SJSA1 (cell line): ENCODE measurements at regions not wholly inside any gene's neighbourhood (a gene's known extent, or its start where the extent isn't known, plus 50 kb on each side); places are given as distances from the start of the nearest gene placed in this dataset.
A peak's percentile ranks its signal among the peaks of the same experiment; 100 is the strongest.
"Not testable (repeated sequence)": the region's sequence is repeated elsewhere in the genome, so short reads cannot be mapped to it uniquely, and the experiment has no call there.

ENCODE experiments used
- DNase-seq, 2 experiments: peaks; one replicate each; pipeline ENCODE4 v3.0.0-alpha.2; 2015 to 2020; ENCODE audit warnings: low spot score in 2 of 2, low read depth in 1 of 2
- H3K27ac ChIP-seq: fragments of 250-450 bp; sonication (Bioruptor Pico); 2 replicates; pipeline ENCODE4 v1.5.1; 2020; ENCODE audit warnings: mild to moderate bottlenecking, moderate library complexity
- H3K27me3 ChIP-seq: fragments of 250-450 bp; sonication (Bioruptor Pico); replicated peaks from 2 replicates; pipeline ENCODE4 v1.5.1; 2020; ENCODE audit warnings: mild to moderate bottlenecking, moderate library complexity
- H3K36me3 ChIP-seq: fragments of 250-450 bp; sonication (Bioruptor Pico); 2 replicates; pipeline ENCODE4 v1.5.1; 2020; ENCODE audit warnings: mild to moderate bottlenecking
- H3K4me1 ChIP-seq: fragments of 250-450 bp; sonication (Bioruptor Pico); replicated peaks from 2 replicates; pipeline ENCODE4 v1.6.1; 2021; ENCODE audit warnings: mild to moderate bottlenecking
- H3K4me3 ChIP-seq: fragments of 250-450 bp; sonication (Bioruptor Pico); 2 replicates; pipeline ENCODE4 v1.5.1; 2020; ENCODE audit warnings: mild to moderate bottlenecking
- H3K9me3 ChIP-seq: fragments of 250-450 bp; sonication (Bioruptor Pico); replicated peaks from 2 replicates; pipeline ENCODE4 v1.5.1; 2020; ENCODE audit warnings: mild to moderate bottlenecking

DNA sequence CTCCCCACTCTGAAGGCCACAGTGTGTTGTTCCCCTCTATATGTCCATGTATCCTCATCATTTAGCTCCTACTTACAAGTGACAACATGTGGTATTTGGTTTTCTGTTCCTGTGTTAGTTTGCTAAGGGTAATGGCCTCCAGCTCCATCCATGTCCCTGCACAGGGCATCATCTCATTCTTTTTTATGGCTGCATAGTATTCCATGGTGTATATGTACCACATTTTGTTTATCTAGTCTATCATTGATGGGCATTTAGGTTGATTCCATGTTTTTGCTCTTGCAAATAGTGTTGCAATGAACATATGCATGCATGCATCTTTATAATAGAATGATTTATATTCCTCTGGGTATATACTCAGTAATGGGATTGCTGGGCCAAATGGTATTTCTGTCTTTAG is 135.8 kb upstream of the ELL2 start:
- not testable (repeated sequence) for DNase-seq, H3K27ac ChIP-seq, H3K36me3 ChIP-seq, H3K4me3 ChIP-seq, H3K9me3 ChIP-seq, H3K4me1 ChIP-seq, H3K27me3 ChIP-seq

DNA sequence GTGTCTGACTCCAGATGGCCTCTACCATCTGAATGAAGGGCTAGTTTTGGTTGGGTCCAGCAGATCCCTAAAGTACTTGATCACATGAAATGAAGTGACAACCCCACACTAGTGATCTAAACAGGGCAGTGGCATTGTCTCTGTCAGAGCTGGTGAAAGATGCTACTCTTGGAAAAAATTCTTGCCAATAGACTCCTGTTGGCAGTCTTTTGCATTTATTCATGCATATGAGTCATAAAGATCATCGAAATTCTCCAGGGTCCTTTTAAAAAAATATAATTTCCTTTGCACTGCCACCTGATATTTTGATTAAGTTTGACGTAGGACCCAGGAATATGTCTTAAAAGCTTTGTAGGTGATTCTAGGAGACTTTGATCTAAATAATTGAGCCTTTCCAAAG is 135.1 kb upstream of the ELL2 start:
- DNase-seq, result no peak
- Histone ChIP-seq H3K27me3 (no peaks in the 10 kb centered on the region), H3K4me1 (peaks cover 3% of the 10 kb centered on the region; the same call in 1 of the 2 replicates), H3K4me3 (no peak overlapping the region), H3K27ac (no peak overlapping the region), H3K9me3 (no peaks in the 10 kb centered on the region), H3K36me3 (no peaks in the 10 kb centered on the region)

GRCh38 chr5:96094904-96095303 is 133.3 kb upstream of the ELL2 start:
- no peaks in the 10 kb centered on the region for H3K27me3 ChIP-seq
- DNase-seq, result no peak
- no peak overlapping the region for H3K27ac ChIP-seq
- no peak overlapping the region for H3K4me3 ChIP-seq
- peaks cover 3% of the 10 kb centered on the region; the same call in 1 of the 2 replicates for H3K4me1 ChIP-seq
- H3K36me3 ChIP-seq, result no peaks in the 10 kb centered on the region
- H3K9me3 ChIP-seq, result no peaks in the 10 kb centered on the region

DNA sequence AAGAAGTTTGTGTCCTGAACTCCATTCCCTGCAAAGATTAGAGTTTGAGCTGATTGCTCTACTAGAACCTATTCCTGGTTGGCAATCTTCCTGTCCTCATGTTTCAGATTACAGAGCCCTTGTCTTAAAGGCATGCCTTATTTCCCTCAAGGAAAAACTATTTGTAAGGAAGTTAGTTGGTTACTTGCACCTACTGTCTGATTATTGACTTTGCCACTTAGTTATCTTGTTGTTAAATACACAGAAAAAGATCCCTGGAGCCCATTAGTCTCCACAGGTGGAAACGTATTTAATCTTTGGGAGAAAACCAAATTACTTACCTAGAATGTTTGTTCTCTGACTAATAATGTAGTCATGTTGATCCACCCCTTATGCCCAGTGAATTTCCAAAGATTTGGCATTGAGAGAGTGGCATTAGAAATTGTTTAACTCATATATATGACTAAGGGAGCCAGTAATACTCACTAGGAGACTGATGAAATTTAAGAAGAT is 132.3 kb upstream of the ELL2 start:
- DNase-seq, result no peak
- Histone ChIP-seq H3K27me3 (no peaks in the 10 kb centered on the region), H3K27ac (no peak overlapping the region), H3K9me3 (no peaks in the 10 kb centered on the region), H3K4me3 (no peak overlapping the region), H3K36me3 (no peaks in the 10 kb centered on the region), H3K4me1 (peaks cover 3% of the 10 kb centered on the region; the same call in 1 of the 2 replicates)

- H3K36me3 ChIP-seq, result no peaks in the 10 kb centered on the region
- H3K9me3 ChIP-seq, result no peaks in the 10 kb centered on the region
- no peak for DNase-seq
- H3K27ac ChIP-seq, result no peak overlapping the region
- H3K4me3 ChIP-seq, result no peak overlapping the region
- peaks cover 3% of the 10 kb centered on the region; the same call in 1 of the 2 replicates for H3K4me1 ChIP-seq
- no peaks in the 10 kb centered on the region for H3K27me3 ChIP-seq
These were observed 131.7 kb upstream of the ELL2 start for GRCh38 chr5:96093340-96093739.

DNA sequence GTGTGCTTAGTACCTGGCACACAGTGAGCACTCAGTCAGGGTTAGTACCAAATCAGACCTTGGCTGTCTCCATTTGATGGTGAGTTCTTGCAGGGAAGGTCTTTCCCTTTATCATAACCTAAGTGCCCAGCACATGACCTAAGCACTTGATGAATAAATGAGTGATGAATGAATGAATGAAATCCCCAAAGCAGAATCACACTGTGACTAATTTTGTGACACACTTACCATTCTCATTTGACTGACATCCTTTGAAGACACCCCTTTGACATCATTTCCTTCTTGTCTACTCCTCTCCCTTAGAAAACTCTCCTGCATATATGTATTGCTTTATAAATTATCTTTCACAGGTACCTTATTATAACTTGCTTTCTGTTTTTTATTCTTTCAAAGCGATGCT is 130.2 kb upstream of the ELL2 start:
- H3K27me3 ChIP-seq, result no peaks in the 10 kb centered on the region
- peaks cover 3% of the 10 kb centered on the region; the same call in 1 of the 2 replicates for H3K4me1 ChIP-seq
- H3K27ac ChIP-seq, result no peak overlapping the region
- no peak for DNase-seq
- no peaks in the 10 kb centered on the region for H3K9me3 ChIP-seq
- no peaks in the 10 kb centered on the region for H3K36me3 ChIP-seq
- no peak overlapping the region for H3K4me3 ChIP-seq

DNA sequence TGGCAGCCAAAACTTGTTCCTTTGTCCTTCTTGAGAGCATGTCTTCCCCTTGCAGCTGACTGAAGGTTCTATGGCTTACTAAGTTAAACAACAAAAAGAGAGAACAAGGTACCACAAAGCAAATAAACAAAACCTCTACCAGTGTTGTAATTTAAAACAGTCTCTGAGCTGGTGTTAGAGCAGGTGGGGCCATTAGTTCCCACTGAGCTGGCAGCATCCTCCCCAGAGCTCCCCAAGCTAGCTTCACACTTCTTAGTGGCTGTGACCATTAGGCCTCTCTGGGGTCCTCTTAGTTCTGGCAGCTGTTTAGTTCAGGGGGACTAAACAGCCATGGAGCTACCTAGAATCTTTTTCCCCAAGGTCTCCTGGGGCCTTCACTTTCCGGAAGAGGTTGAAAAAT is 128.6 kb upstream of the ELL2 start:
- no peaks in the 10 kb centered on the region for H3K36me3 ChIP-seq
- H3K27me3 ChIP-seq, result no peaks in the 10 kb centered on the region
- peaks cover 6% of the 10 kb centered on the region; the same call in 1 of the 2 replicates for H3K4me1 ChIP-seq
- H3K27ac ChIP-seq, result no peak overlapping the region
- H3K4me3 ChIP-seq, result no peak overlapping the region
- no peak for DNase-seq
- H3K9me3 ChIP-seq, result no peaks in the 10 kb centered on the region

DNA sequence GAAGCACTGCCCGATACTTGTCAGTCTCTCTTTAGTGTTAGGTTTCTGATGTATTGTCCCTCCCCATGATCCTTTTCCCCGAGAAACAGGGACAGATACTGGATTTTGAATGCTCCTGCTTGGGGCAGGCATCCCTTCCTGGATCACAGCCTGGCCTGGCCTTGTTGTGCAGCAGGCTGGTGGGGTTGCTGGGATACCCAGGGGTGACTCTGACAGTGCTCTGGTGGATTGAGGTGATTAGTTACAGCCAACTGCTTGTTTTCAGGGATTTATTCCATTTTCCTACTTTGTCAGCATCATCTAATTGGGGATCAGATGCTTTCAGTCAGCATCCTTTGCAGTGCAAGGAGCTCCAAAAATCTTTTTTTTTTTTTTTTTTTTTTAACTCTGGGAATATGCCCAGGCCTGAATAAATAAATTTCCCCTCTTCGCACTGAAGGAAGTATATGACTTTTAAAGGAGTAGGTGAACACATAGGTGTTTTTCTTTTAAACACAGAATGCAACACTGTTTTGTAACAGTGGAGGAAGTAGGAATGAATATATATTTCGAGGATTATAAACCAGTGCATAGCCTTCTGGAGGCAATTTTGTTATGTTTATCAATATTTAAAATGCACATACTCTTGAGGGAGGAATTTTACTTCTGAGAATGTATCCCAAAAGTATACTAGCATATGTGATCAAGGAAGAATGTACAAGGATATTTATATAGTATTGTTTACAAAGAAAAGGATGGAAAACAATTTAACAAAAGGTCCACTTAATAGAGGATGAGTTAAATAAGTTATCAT is 127.3 kb upstream of the ELL2 start:
- Histone ChIP-seq H3K9me3 (no peaks in the 10 kb centered on the region), H3K4me3 (no peak overlapping the region), H3K27me3 (no peaks in the 10 kb centered on the region), H3K36me3 (no peaks in the 10 kb centered on the region), H3K4me1 (peaks cover 6% of the 10 kb centered on the region; the same call in 1 of the 2 replicates), H3K27ac (no peak overlapping the region)
- no peak for DNase-seq

- H3K27ac ChIP-seq, result no peak overlapping the region
- H3K4me1 ChIP-seq, result peaks cover 4% of the 10 kb centered on the region; the same call in 1 of the 2 replicates
- no peaks in the 10 kb centered on the region for H3K36me3 ChIP-seq
- H3K4me3 ChIP-seq, result no peak overlapping the region
- H3K9me3 ChIP-seq, result no peaks in the 10 kb centered on the region
- H3K27me3 ChIP-seq, result no peaks in the 10 kb centered on the region
- no peak for DNase-seq
These were observed 126.3 kb upstream of the ELL2 start for GRCh38 chr5:96087939-96088338.

DNA sequence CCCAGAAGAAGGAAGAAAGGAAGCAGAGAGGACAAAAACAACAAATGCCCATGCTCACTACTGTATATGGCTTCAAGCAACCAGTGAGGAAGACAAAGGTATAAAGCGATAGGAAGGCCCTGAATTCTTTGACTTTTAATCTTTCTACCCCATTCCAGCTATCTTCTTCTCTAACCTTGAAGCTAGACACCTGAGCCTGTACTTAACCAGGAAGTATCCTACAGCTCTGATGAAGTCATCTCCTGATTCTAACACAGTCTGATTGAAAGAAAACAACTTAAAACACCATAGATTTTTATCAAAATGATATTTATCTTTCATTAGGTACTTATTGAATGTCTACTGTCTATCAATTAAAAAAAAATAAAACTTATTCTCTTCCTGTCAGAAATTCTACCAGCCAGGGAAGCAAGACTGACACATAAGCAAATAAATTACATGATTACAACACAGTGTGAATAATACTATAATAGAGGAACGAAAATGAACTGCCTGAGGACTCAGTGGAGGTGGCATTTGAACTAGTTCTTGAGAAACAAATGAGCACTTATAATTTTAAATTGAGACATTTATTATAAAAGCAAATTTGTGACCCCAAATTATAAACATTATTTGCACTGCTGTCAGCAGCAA is 123.3 kb upstream of the ELL2 start:
- Histone ChIP-seq H3K36me3 (no peaks in the 10 kb centered on the region), H3K4me3 (no peak overlapping the region), H3K27ac (no peak overlapping the region), H3K9me3 (no peaks in the 10 kb centered on the region), H3K27me3 (no peaks in the 10 kb centered on the region), H3K4me1 (peaks cover 9% of the 10 kb centered on the region)
- no peak for DNase-seq

DNA sequence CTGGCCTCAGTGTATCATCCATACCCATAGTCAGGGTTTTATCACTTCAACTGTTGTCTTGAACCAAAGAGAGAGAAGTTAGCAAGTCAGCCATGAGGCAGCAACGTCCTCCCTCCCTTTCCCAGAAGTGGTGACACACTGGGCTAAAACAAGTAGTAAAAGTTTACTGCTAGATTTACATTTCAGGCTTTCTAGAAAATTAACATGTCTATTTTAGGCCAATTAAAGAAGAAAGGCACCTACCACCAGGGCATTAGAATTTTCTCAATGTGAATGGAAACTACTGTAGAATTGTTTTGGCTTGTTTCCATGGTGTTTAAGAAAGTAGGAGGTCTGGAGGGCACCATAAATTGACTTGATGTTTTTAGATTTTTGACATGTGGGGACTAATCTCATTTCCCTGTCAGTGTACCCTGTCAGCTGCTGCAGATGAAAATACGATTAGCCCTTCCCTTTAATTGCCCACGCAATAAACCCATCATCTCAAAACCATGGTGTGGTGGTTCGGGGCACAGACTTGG is 121.8 kb upstream of the ELL2 start:
- no peak for DNase-seq
- no peaks in the 10 kb centered on the region for H3K9me3 ChIP-seq
- H3K4me1 ChIP-seq, result peaks cover 22% of the 10 kb centered on the region
- no peaks in the 10 kb centered on the region for H3K36me3 ChIP-seq
- H3K4me3 ChIP-seq, result no peak overlapping the region
- H3K27me3 ChIP-seq, result no peaks in the 10 kb centered on the region
- H3K27ac ChIP-seq, result no peak overlapping the region

DNA sequence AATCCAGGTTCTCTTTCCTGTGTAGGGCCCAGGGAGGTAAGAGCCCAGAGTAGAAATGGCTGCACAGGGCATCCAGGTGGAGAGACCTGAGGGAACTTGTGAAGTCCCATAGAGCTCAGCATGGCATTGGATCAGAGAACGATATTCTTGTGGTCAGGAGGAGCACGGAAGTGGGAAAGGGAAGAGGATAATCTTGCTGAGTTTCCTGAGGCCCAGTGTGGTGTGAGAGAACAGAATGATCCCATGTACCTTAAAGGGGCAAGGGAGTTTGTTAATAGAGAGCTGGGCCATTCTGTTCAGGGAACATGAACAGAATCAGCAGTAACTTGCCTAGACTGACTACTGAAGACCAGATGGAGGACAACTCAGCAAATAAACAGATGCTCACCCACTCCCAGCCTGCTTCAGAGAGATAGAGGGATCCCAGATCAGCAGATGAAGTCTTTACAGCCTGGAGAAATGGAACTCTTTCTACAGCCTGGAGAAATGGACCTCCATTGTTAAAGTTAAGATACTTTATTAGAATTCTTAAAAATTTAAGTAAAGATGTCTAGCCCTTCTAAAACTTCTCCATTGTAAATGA is 119.7 kb upstream of the ELL2 start:
- Histone ChIP-seq H3K4me1 (peaks cover 24% of the 10 kb centered on the region), H3K36me3 (no peaks in the 10 kb centered on the region), H3K27ac (no peak overlapping the region), H3K27me3 (no peaks in the 10 kb centered on the region), H3K9me3 (no peaks in the 10 kb centered on the region), H3K4me3 (no peak overlapping the region)
- no peak for DNase-seq

DNA sequence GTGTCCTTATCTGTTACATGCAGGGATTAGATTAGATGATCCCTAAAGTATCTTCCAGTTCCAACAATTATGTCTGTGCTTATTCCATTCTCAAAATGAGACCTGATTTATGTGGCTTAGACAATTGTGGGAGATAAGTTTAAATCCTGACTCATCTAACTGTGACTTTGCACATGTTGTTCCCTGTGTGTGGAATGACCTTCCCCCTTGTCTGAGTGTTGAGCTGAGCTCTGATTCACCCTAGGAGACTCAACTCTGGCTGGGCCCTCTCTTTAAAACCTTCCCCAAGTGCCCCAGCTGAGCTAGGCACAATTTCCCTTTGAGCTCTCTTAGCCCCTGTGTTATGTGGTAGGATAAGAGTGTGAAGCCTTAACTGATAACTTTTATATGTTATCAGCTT is 118.9 kb upstream of the ELL2 start:
- no peak for DNase-seq
- Histone ChIP-seq H3K27me3 (no peaks in the 10 kb centered on the region), H3K36me3 (no peaks in the 10 kb centered on the region), H3K4me1 (peaks cover 24% of the 10 kb centered on the region), H3K4me3 (no peak overlapping the region), H3K27ac (0 out of 2 replicates have a peak overlapping the region, but pooled peaks have one; percentile 3), H3K9me3 (no peaks in the 10 kb centered on the region)

DNA sequence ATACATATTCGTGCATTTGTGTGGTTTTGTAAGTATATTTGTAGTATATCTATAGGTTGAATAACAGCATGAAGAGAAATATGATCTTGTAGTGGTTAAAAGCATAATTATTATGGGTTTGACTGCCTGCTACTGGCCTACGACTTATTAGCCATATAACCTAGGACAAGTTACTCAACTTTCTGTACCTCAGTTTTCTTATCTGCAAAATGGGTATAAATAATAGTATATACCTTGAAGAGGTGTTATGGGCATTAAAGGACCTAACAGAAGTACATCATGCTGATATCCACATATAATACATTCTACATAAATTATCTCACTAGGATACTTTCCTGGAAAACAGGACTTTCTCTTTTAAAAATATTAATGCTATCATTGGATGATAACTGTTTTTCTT is 118.3 kb upstream of the ELL2 start:
- Histone ChIP-seq H3K9me3 (no peaks in the 10 kb centered on the region), H3K36me3 (no peaks in the 10 kb centered on the region), H3K27me3 (no peaks in the 10 kb centered on the region), H3K4me1 (peaks cover 24% of the 10 kb centered on the region), H3K27ac (peak overlapping the region; percentile 41; the same call in 1 of the 2 replicates), H3K4me3 (no peak overlapping the region)
- no peak for DNase-seq
